ENCODE measurements at regions not wholly inside any gene's neighbourhood (a gene's known extent, or its start where the extent isn't known, plus 50 kb on each side); places are given as distances from the start of the nearest gene placed in this dataset.
"Not testable (repeated sequence)": the region's sequence is repeated elsewhere in the genome, so short reads cannot be mapped to it uniquely, and the experiment has no call there.

DNA sequence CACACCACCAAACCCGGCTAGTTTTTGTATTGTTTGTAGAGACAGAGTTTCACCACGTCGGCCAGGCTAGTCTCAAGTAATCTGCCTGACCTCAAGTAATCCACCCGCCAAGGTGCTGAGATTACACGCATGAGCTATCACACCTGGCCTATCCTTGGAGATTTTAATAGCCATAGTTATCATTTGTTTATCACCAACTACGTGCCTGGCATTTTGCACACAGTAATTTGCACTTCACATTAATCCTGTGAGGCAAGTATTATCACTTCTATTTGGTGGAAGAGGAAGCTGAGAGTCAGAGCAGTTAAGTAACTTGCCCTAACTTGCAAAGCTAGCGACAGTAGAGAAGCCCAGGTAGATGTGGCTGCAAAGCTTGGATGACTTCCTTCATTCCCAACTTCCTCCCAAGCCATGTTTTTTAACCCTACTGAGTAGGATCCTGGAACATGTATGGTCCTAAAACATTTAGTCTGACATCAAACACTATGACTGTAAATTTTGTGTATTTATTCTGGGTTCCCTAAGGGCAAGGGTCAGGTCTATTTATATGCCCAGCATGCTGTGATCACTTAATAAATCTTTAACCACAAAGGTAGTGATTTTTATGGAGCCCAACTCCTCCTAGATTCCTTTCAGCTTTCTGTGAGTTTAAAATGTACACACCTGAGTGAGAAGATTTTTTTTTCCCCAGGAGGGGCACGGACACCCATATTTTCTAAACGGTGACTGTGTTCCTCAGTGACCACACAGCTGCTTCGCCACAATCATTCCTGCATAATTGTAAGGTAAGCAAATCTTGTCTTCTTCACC lies 100.2 kb upstream of the RAI14 start:
- DNase-seq (ENCODE audit: low spot score): no peak

DNA sequence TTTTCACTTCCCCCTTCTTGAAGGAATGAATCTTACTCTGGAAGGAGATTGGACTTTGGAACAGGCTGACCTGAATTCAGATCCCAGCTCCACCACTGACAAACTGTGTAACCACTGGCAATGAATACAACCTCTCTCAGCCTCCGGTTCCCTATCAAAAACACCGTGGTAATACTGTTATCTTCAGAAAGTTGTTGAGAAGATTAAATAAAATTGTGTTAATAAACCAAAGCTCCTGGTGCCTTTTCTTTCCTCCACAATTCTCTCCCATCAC lies 99.7 kb upstream of the RAI14 start:
- DNase-seq (ENCODE audit: low spot score): no peak

DNA sequence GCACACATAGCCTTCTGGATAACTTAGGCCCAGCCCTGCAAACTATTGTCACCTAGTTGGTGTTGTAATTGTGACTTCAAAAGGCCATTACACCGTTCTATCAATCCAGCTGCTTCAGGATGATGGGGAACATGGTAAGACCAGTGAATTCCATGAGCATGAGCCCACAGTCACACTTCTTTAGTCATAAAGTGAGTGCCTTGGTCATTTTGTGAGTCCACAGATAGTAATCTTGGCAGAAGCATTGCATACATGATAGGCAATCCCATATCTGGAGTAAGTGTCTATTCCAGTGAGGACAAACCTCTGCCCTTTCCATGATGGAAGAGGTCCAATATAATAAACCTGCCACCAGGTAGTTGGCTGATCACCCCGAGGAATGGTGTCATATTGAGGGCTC lies 94.5 kb upstream of the RAI14 start:
- DNase-seq (ENCODE audit: low spot score): not testable (repeated sequence)

GRCh38 chr5:34562791-34563190 lies 93.3 kb upstream of the RAI14 start:
- no peak for DNase-seq (ENCODE audit: low spot score)

GRCh38 chr5:34563269-34563668 lies 92.9 kb upstream of the RAI14 start:
- no peak for DNase-seq (ENCODE audit: low spot score)

DNA sequence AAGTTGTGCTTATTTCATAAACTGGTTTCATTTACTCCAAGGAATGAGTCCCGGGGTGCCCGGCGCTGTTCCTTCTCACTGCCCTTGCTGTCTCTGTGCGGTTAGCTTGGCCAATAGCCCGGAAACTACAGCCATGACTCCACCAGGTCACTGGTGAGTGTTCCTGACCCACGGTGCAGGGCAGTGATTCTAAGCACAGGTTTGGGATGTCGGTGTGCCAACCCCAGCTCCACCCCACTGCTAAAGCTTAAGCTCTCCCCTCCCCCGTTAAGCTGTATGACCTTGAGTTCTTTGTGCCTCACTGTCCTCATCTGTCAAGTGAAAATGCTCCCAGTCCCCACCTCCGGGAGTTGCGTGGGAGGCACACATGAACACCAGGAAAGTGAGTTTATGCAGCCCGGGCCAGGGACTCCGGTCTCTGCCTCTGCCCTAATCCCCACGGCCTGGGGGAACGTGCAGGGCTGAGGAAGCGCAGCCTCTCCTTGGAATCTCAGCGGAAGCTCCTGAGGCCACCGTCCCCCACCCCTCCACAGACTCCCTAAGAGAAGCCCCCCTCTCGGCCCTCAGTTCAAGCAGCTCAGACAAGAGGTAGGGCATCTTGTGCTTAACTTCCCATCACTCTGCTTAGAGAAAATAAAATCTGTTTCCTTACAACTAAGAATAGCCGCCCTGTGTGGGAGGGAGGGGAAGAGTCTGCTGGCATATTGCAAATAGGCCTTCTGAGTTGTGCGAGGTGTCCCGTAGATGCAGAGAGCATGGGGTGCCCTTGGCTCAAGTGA lies 92.0 kb upstream of the RAI14 start:
- DNase-seq (ENCODE audit: low spot score): no peak

- no peak for DNase-seq (ENCODE audit: low spot score)
Measured at GRCh38 chr5:34564710-34565235, 91.4 kb upstream of the RAI14 start.

- no peak for DNase-seq (ENCODE audit: low spot score)
Measured at GRCh38 chr5:34570143-34570542, 86.0 kb upstream of the RAI14 start.

DNA sequence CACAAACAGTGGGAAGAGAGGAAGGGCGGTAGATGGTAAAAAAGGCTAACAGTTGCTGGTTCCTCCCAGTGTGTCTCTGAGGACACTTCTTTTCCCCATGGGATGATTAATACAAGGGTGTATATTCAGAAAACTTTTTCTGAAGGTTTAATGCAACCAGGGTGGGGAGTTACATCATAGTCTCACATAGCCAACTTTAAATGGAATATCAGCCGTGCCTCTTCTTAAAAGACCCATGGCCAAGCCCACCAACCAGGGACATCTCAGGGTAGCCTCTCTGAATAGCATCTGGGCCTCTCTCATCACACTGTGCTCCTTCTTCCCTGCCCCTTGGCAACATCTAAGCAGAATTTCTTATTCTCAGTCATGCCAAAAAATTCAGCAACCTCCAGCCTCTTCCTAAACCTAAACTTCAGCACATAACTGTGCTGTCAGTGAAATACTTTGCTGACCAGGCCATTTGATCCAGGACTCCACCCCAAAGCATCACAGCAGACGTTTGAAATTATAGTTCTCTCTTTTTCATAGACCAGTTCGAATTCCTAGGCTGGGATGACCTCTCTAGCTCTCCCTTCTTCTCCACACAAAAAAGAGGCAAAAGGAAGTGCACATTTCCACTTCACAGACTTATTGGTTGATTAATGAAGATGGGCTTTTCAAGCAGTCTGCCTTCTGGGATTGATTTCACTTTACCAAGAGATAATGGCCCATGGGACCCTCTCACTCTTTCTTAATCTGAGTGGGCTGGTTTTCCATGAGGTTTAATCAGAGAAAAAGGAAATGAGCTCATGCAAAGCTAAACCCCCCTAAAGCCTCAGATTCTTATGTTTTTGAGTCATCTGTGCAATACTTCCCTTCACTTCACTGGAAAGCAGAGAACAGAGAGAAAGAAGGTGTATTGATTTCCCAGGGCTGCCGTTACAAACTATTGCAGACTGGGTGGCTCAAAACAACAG lies 85.1 kb upstream of the RAI14 start:
- DNase-seq (ENCODE audit: low spot score): no peak

DNA sequence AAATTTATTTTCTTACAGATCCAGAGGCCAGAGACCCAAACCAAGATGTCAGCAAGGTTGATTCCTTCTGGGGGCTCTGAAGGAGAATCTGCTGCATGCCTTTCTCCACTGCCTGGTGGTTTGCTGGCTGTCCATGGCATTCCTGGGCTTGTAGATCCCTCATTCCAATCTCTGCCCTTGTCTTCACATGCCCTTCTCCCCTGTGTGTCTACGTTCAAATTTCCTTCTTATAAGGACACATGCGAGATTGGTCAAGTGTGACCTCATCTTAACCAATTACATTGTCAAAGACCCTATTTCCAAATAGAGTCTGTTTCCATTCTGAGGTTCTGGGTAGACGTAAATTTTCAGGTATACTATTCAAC lies 84.5 kb upstream of the RAI14 start:
- DNase-seq (ENCODE audit: low spot score): no peak

DNA sequence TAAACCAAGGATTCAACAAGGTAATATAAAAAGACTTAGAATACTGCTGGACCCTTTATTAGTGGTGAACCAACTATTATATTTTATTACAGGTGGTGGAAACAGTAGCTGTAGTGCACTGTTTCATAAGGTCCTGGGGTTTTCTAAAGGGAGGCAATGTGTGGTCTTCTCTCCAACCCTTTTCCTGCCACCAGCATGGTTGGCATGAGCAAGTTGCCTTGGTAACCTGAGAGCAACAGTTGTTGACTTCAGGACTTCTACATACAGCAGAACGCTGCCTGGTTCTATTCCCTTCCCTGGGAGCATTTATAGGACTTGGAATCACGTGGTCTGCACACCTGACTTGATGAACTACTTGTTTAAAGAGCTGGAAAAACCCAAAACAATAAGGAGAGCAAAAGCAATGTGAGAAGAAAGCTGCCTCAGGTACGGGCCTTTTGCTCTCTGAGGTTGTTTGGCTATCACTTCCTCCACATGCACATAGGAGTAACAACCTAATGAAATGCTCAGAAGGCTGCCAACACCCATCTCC lies 81.1 kb upstream of the RAI14 start:
- DNase-seq (ENCODE audit: low spot score): no peak

- no peak for DNase-seq (ENCODE audit: low spot score)
Measured at GRCh38 chr5:34576891-34577666, 79.0 kb upstream of the RAI14 start.

DNA sequence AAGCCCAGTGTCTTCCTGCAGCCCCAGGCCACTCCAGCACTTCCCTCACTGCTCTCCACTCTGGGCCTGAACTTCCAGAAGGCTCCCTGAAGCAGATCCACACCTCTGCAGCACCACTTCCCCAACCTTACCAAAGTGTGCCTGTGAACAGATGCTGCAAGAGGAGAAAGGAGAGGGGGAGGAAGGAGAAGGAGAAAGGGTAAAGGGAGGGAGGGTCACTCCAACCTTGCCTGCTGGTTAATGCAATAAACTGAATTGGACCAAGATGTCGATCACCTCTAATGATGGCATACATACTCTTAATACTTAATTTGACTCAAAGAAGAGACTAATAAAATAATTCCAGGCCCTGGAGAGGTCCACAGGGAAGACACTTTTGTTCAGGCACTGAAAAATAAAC lies 77.2 kb upstream of the RAI14 start:
- DNase-seq (ENCODE audit: low spot score): no peak

GRCh38 chr5:34580983-34581382 lies 75.1 kb upstream of the RAI14 start:
- no peak for DNase-seq (ENCODE audit: low spot score)

- DNase-seq (ENCODE audit: low spot score): no peak
Measured at GRCh38 chr5:34582371-34582770, 73.8 kb upstream of the RAI14 start.

GRCh38 chr5:34583167-34583566 lies 73.0 kb upstream of the RAI14 start:
- no peak for DNase-seq (ENCODE audit: low spot score)

- no peak for DNase-seq (ENCODE audit: low spot score)
Measured at GRCh38 chr5:34584165-34584564, 72.0 kb upstream of the RAI14 start.

DNA sequence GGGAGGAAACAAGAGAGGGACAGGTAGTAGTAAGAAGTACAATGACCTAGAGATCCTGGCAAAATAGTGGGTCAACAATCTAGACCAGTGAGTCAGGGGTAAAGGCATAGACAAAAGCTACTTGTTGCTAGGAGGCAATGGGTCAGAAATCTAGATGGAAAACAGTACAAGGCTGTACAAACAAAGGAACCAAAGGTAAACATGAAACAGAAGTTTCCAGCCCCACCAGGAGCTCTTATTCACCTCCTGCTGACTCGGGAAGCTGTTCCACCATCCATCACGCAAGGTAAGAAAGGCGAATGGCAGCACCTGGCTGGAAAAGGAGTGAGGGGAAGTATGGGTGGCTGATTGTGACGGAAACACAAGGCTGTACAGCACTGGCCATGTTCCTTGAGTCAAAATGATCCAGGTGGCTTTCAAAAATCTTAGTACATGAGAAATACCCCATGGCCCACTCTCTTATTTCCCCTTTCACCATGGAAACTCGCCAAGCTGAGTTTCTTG lies 70.5 kb upstream of the RAI14 start:
- DNase-seq (ENCODE audit: low spot score): no peak

- DNase-seq (ENCODE audit: low spot score): no peak
Measured at GRCh38 chr5:34586117-34586885, 69.8 kb upstream of the RAI14 start.
